Keratinocyte (primary cell): ENCODE measurements at regions not wholly inside any gene's neighbourhood (a gene's known extent, or its start where the extent isn't known, plus 50 kb on each side); places are given as distances from the start of the nearest gene placed in this dataset.

ENCODE experiments used
- DNase-seq: peaks from one replicate; pipeline ENCODE4 v3.0.0-alpha.2; 2011; ENCODE audit warnings: low read depth, missing footprints, low spot score
- FAIRE-seq: peaks from 2 replicates; lab custom pipeline; 2011; peaks lifted over from hg19 to GRCh38; lab: Jason Lieb, UNC
- H2AFZ ChIP-seq: 2 replicates; pipeline ENCODE4 v1.6.0; 2012; ENCODE audit warnings: low read length, control low read depth, inconsistent platforms; ENCODE audit not compliant: control insufficient read depth
- H3K27ac ChIP-seq: 2 replicates; pipeline ENCODE4 v1.5.1; 2011; ENCODE audit warnings: low read length; ENCODE audit not compliant: control insufficient read depth, insufficient read depth
- H3K27me3 ChIP-seq: 3 replicates; pipeline ENCODE4 v1.6.0; 2011; ENCODE audit warnings: low read length; ENCODE audit not compliant: control insufficient read depth, insufficient read depth; ENCODE audit errors: extremely low read depth
- H3K36me3 ChIP-seq, 2 experiments: 2 replicates in 1 of 2; 3 replicates in 1 of 2; pipeline ENCODE4 v1.5.1; 2011; ENCODE audit warnings: low read length in 2 of 2, mild to moderate bottlenecking in 1 of 2; ENCODE audit not compliant: control insufficient read depth in 2 of 2, insufficient read depth in 2 of 2; ENCODE audit errors: extremely low read depth in 1 of 2
- H3K4me1 ChIP-seq: 3 replicates; pipeline ENCODE4 v1.5.1; 2011; ENCODE audit warnings: low read length; ENCODE audit not compliant: control insufficient read depth, insufficient read depth; ENCODE audit errors: extremely low read depth
- H3K4me2 ChIP-seq: 3 replicates; pipeline ENCODE4 v1.6.0; 2011; ENCODE audit warnings: low read depth, low read length; ENCODE audit not compliant: control insufficient read depth, insufficient read depth; ENCODE audit errors: extremely low read depth
- H3K4me3 ChIP-seq, 3 experiments: fragments of 200-600 bp in 1 of 3; sonication (generic) in 1 of 3; 2 replicates in 2 of 3; 3 replicates in 1 of 3; pipeline ENCODE4 v1.5.1; 2011 to 2016; ENCODE audit warnings: low read length in 3 of 3, mild to moderate bottlenecking in 3 of 3, control low read depth in 2 of 3, inconsistent platforms in 1 of 3, low read depth in 1 of 3, mixed read lengths in 1 of 3, mixed run types in 1 of 3, moderate library complexity in 1 of 3; ENCODE audit not compliant: control insufficient read depth in 2 of 3, insufficient read depth in 2 of 3; ENCODE audit errors: extremely low read depth in 1 of 3
- H3K79me2 ChIP-seq: 2 replicates; pipeline ENCODE4 v1.6.0; 2012; ENCODE audit warnings: low read length; ENCODE audit not compliant: control insufficient read depth, insufficient read depth
- H3K9ac ChIP-seq: 3 replicates; pipeline ENCODE4 v1.6.0; 2011; ENCODE audit warnings: low read length; ENCODE audit not compliant: control insufficient read depth, insufficient read depth; ENCODE audit errors: extremely low read depth
- H3K9me1 ChIP-seq: 3 replicates; pipeline ENCODE4 v1.6.0; 2011; ENCODE audit warnings: low read length; ENCODE audit not compliant: control insufficient read depth, insufficient read depth; ENCODE audit errors: extremely low read depth
- H3K9me3 ChIP-seq: 2 replicates; pipeline ENCODE4 v1.5.1; 2012; ENCODE audit warnings: low read depth, low read length; ENCODE audit not compliant: control insufficient read depth
- H4K20me1 ChIP-seq: 3 replicates; pipeline ENCODE4 v1.6.0; 2011; ENCODE audit warnings: low read length; ENCODE audit not compliant: control insufficient read depth, insufficient read depth; ENCODE audit errors: extremely low read depth
- CTCF ChIP-seq, 3 experiments: IDR thresholded peaks in 1 of 3; conservative IDR thresholded peaks in 1 of 3; optimal IDR thresholded peaks in 1 of 3; 2 replicates in 2 of 3; 3 replicates in 1 of 3; pipeline versions ENCODE3 to v1.5.1; 2011; ENCODE audit warnings: low read length in 3 of 3, mild to moderate bottlenecking in 3 of 3, moderate library complexity in 2 of 3, control low read depth in 1 of 3, inconsistent platforms in 1 of 3; ENCODE audit not compliant: insufficient read depth in 2 of 3; ENCODE audit errors: extremely low read depth in 1 of 3
- EZH2 ChIP-seq: IDR thresholded peaks from one replicate; pipeline ENCODE4 v1.6.1; 2012; ENCODE audit warnings: inconsistent platforms, mild to moderate bottlenecking, low read length, moderate library complexity
- dilution Hi-C: fragments of 300-500 bp; cut with MboI; formaldehyde crosslinking; loops from one replicate; pipeline ENCODE4 v1.7.0; 2020; ENCODE audit warnings: low sequenced_read_pairs; ENCODE audit not compliant: extremely low pct_ligation_motif_present

- Histone ChIP-seq H4K20me1 (no peaks in the 10 kb centered on the region), H3K4me2 (no peak overlapping the region), H3K9me1 (no peaks in the 10 kb centered on the region), H3K9me3 (no peaks in the 10 kb centered on the region), H3K36me3 (no peaks in the 10 kb centered on the region), H3K4me1 (no peaks in the 10 kb centered on the region), H2AFZ (no peak overlapping the region), H3K9ac (no peak overlapping the region), H3K79me2 (no peaks in the 10 kb centered on the region), H3K27ac (no peak overlapping the region), H3K27me3 (no peaks in the 10 kb centered on the region), H3K4me3 (no peak overlapping the region)
- TF ChIP-seq CTCF (optimal IDR thresholded peaks at IDR 0.05 in 1 of 3, IDR thresholded peaks at IDR 0.05 in 1 of 3, conservative IDR thresholded peaks at IDR 0.05 in 1 of 3; ENCODE audit: extremely low read depth in 1 of 3, insufficient read depth in 2 of 3, low read length in 3 of 3) (no peak), EZH2 (no peak)
- FAIRE-seq (no peak), DNase-seq (no peak)
- dilution Hi-C loops: no loop called here
These were observed 1376.4 kb upstream of the CRIM1 start for GRCh38 chr2:34979148-34979547.

GRCh38 chr2:34961822-34962221 is 1362.7 kb upstream of the FAM98A start:
- H4K20me1 ChIP-seq: no peaks in the 10 kb centered on the region
- no peaks in the 10 kb centered on the region for H3K4me1 ChIP-seq
- FAIRE-seq: no peak
- no peaks in the 10 kb centered on the region for H3K9me3 ChIP-seq
- H2AFZ ChIP-seq: no peak overlapping the region
- dilution Hi-C loops: no loop called here
- H3K27ac ChIP-seq: no peak overlapping the region
- H3K4me2 ChIP-seq: no peak overlapping the region
- H3K9me1 ChIP-seq: no peaks in the 10 kb centered on the region
- H3K4me3 ChIP-seq: no peak overlapping the region
- no peak for DNase-seq
- H3K79me2 ChIP-seq: no peaks in the 10 kb centered on the region
- no peak for TF ChIP-seq EZH2
- no peak for TF ChIP-seq CTCF (optimal IDR thresholded peaks at IDR 0.05 in 1 of 3, IDR thresholded peaks at IDR 0.05 in 1 of 3, conservative IDR thresholded peaks at IDR 0.05 in 1 of 3; ENCODE audit: extremely low read depth in 1 of 3, insufficient read depth in 2 of 3, low read length in 3 of 3)
- no peak overlapping the region for H3K9ac ChIP-seq
- no peaks in the 10 kb centered on the region for H3K36me3 ChIP-seq
- H3K27me3 ChIP-seq: no peaks in the 10 kb centered on the region
